ENCODE measurements at regions not wholly inside any gene's neighbourhood (a gene's known extent, or its start where the extent isn't known, plus 50 kb on each side); places are given as distances from the start of the nearest gene placed in this dataset.

- no peak for TF ChIP-seq CTCF (IDR thresholded peaks at IDR 0.05)
- TF ChIP-seq, protein P1, sequence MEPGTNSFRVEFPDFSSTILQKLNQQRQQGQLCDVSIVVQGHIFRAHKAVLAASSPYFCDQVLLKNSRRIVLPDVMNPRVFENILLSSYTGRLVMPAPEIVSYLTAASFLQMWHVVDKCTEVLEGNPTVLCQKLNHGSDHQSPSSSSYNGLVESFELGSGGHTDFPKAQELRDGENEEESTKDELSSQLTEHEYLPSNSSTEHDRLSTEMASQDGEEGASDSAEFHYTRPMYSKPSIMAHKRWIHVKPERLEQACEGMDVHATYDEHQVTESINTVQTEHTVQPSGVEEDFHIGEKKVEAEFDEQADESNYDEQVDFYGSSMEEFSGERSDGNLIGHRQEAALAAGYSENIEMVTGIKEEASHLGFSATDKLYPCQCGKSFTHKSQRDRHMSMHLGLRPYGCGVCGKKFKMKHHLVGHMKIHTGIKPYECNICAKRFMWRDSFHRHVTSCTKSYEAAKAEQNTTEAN (CRISPR knock-in tag; IDR thresholded peaks at IDR 0.05) = no peak
- TF ChIP-seq, protein P2, sequence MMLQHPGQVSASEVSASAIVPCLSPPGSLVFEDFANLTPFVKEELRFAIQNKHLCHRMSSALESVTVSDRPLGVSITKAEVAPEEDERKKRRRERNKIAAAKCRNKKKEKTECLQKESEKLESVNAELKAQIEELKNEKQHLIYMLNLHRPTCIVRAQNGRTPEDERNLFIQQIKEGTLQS (CRISPR knock-in tag; conservative IDR thresholded peaks at IDR 0.05) = no peak
- no peak for TF ChIP-seq ZNF121 (CRISPR knock-in tag; IDR thresholded peaks at IDR 0.05)
- no peak for TF ChIP-seq SP1 (CRISPR knock-in tag; conservative IDR thresholded peaks at IDR 0.05)
Observed at GRCh38 chr12:126055521-126055920, 990.3 kb downstream of the AACS start.
